ENCODE measurements at regions not wholly inside any gene's neighbourhood (a gene's known extent, or its start where the extent isn't known, plus 50 kb on each side); places are given as distances from the start of the nearest gene placed in this dataset.
A peak's percentile ranks its signal among the peaks of the same experiment; 100 is the strongest.

GRCh38 chr14:71328183-71328582 is 420.9 kb downstream of the PCNX1 start:
- FAIRE-seq (no peak), DNase-seq (no peak)
- no peaks in the 10 kb centered on the region for H3K9me3 ChIP-seq (ENCODE audit: control insufficient read depth in 2 of 3, insufficient read depth in 1 of 3, low read length in 3 of 3)
- H3K4me3 ChIP-seq (ENCODE audit: low read length in 3 of 3) = no peak overlapping the region
- no peak for TF ChIP-seq CTCF (IDR thresholded peaks at IDR 0.05; ENCODE audit: borderline replicate concordance, extremely low read depth, insufficient read depth)
- H3K36me3 ChIP-seq (ENCODE audit: control insufficient read depth in 2 of 3, insufficient read depth in 3 of 3, low read length in 3 of 3) = no peaks in the 10 kb centered on the region
- H3K27me3 ChIP-seq (ENCODE audit: control insufficient read depth, insufficient read depth, low read length) = no peaks in the 10 kb centered on the region
- intact Hi-C loops (cut with DNase I) = no loop called here
- H3K9ac ChIP-seq (ENCODE audit: low read length in 3 of 3) = no peak overlapping the region
- no peak overlapping the region for H3K27ac ChIP-seq (ENCODE audit: low read depth in 2 of 2, low read length in 2 of 2)
- peaks cover 0 to 3% (median 3%) of the 10 kb centered on the region in 3 donors for H3K4me1 ChIP-seq (ENCODE audit: control insufficient read depth in 2 of 3, insufficient read depth in 2 of 3, low read depth in 1 of 3, low read length in 3 of 3)

- DNase-seq (no peak), FAIRE-seq (no peak)
- H3K27me3 ChIP-seq (ENCODE audit: control insufficient read depth, insufficient read depth, low read length) = no peaks in the 10 kb centered on the region
- H3K27ac ChIP-seq (ENCODE audit: low read depth in 2 of 2, low read length in 2 of 2) = no peak overlapping the region
- H3K36me3 ChIP-seq (ENCODE audit: control insufficient read depth in 2 of 3, insufficient read depth in 3 of 3, low read length in 3 of 3) = no peaks in the 10 kb centered on the region
- H3K9ac ChIP-seq (ENCODE audit: low read length in 3 of 3) = no peak overlapping the region
- no peaks in the 10 kb centered on the region for H3K9me3 ChIP-seq (ENCODE audit: control insufficient read depth in 2 of 3, insufficient read depth in 1 of 3, low read length in 3 of 3)
- H3K4me3 ChIP-seq (ENCODE audit: low read length in 3 of 3) = no peak overlapping the region
- peaks cover 0 to 3% (median 3%) of the 10 kb centered on the region in 3 donors for H3K4me1 ChIP-seq (ENCODE audit: control insufficient read depth in 2 of 3, insufficient read depth in 2 of 3, low read depth in 1 of 3, low read length in 3 of 3)
- intact Hi-C loops (cut with DNase I) = no loop called here
- TF ChIP-seq CTCF (IDR thresholded peaks at IDR 0.05; ENCODE audit: borderline replicate concordance, extremely low read depth, insufficient read depth) = no peak
Observed at GRCh38 chr14:71328954-71329353, 421.7 kb downstream of the PCNX1 start.

DNA sequence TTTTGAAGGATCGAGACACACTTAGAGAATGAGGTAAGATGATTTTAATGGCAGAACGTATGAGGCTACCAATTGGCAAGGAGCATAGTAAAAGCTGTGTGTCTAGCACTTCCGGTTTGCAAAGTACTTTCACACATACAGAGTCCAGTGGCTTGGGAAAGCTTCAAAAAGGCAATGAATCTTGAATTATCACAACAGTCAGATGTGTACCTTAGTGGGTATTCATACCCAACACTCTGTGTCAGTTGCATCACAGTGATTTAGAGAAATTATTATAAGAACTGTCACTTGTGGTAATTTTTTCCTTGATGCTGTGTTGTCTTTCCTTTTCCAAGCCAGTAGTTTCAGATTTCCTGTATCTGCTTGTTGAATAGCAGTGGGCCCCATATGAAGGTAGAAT is 424.1 kb downstream of the PCNX1 start:
- FAIRE-seq = no peak

More for the DNA sequence above, 424.1 kb downstream of the PCNX1 start:
- DNase-seq = no peak
- no peak for TF ChIP-seq CTCF (IDR thresholded peaks at IDR 0.05; ENCODE audit: borderline replicate concordance, extremely low read depth, insufficient read depth)
- Histone ChIP-seq H3K27me3 (ENCODE audit: control insufficient read depth, insufficient read depth, low read length) (no peaks in the 10 kb centered on the region), H3K4me1 (ENCODE audit: control insufficient read depth in 2 of 3, insufficient read depth in 2 of 3, low read depth in 1 of 3, low read length in 3 of 3) (peaks cover 0 to 6% (median 0%) of the 10 kb centered on the region in 3 donors), H3K9ac (ENCODE audit: low read length in 3 of 3) (no peak overlapping the region), H3K4me3 (ENCODE audit: low read length in 3 of 3) (peak overlapping the region in 1 of 3 donors; percentile 15), H3K27ac (ENCODE audit: low read depth in 2 of 2, low read length in 2 of 2) (no peak overlapping the region), H3K9me3 (ENCODE audit: control insufficient read depth in 2 of 3, insufficient read depth in 1 of 3, low read length in 3 of 3) (no peaks in the 10 kb centered on the region), H3K36me3 (ENCODE audit: control insufficient read depth in 2 of 3, insufficient read depth in 3 of 3, low read length in 3 of 3) (no peaks in the 10 kb centered on the region)
- intact Hi-C loops (cut with DNase I) = no loop called here

Data from kidney (tissue), 13 donors.